Osteocyte (in vitro differentiated cells): ENCODE measurements at regions not wholly inside any gene's neighbourhood (a gene's known extent, or its start where the extent isn't known, plus 50 kb on each side); places are given as distances from the start of the nearest gene placed in this dataset.
A peak's percentile ranks its signal among the peaks of the same experiment; 100 is the strongest.

Experiments used
- DNase-seq: peaks from one replicate; pipeline ENCODE4 v3.0.0; 2021; ENCODE audit warnings: mixed read lengths; ENCODE audit not compliant: unreplicated experiment; ENCODE audit errors: extremely low spot score
- H3K27ac Mint-ChIP-seq: one replicate; pipeline ENCODE4 v1.8.0; 2021; ENCODE audit warnings: mild to moderate bottlenecking, mixed read lengths; ENCODE audit not compliant: unreplicated experiment
- H3K27me3 Mint-ChIP-seq: one replicate; pipeline ENCODE4 v1.8.0; 2021; ENCODE audit warnings: mixed read lengths; ENCODE audit not compliant: unreplicated experiment
- H3K36me3 Mint-ChIP-seq: one replicate; pipeline ENCODE4 v1.8.0; 2021; ENCODE audit warnings: mixed read lengths; ENCODE audit not compliant: unreplicated experiment
- H3K4me1 Mint-ChIP-seq: one replicate; pipeline ENCODE4 v1.8.0; 2021; ENCODE audit warnings: mixed read lengths; ENCODE audit not compliant: unreplicated experiment
- H3K4me3 Mint-ChIP-seq: one replicate; pipeline ENCODE4 v1.8.0; 2021; ENCODE audit warnings: mild to moderate bottlenecking, moderate library complexity, mixed read lengths; ENCODE audit not compliant: unreplicated experiment
- H3K9me3 Mint-ChIP-seq: one replicate; pipeline ENCODE4 v1.8.0; 2021; ENCODE audit warnings: mixed read lengths; ENCODE audit not compliant: unreplicated experiment
- CTCF ChIP-seq: fragments of 200-600 bp; sonication (generic); IDR thresholded peaks from 2 replicates; pipeline ENCODE4 v1.5.0; 2021; ENCODE audit warnings: antibody characterized with exemption, mild to moderate bottlenecking, moderate library complexity

GRCh38 chr22:48434868-48435250, 1392.8 kb downstream of the BRD1 start:
- TF ChIP-seq CTCF: no peak
- Mint-ChIP-seq H3K36me3 (no peaks in the 10 kb centered on the region), H3K4me3 (no peak overlapping the region), H3K4me1 (peaks cover 21% of the 10 kb centered on the region), H3K27ac (no peak overlapping the region), H3K27me3 (no peaks in the 10 kb centered on the region), H3K9me3 (no peaks in the 10 kb centered on the region)
- no peak for DNase-seq

- no peaks in the 10 kb centered on the region for H3K27me3 Mint-ChIP-seq
- no peak for DNase-seq
- TF ChIP-seq CTCF: no peak
- peaks cover 24% of the 10 kb centered on the region for H3K4me1 Mint-ChIP-seq
- no peaks in the 10 kb centered on the region for H3K36me3 Mint-ChIP-seq
- H3K4me3 Mint-ChIP-seq: no peak overlapping the region
- H3K27ac Mint-ChIP-seq: no peak overlapping the region
- H3K9me3 Mint-ChIP-seq: no peaks in the 10 kb centered on the region
Observed at GRCh38 chr22:48434156-48434867, 1393.4 kb downstream of the BRD1 start.

DNA sequence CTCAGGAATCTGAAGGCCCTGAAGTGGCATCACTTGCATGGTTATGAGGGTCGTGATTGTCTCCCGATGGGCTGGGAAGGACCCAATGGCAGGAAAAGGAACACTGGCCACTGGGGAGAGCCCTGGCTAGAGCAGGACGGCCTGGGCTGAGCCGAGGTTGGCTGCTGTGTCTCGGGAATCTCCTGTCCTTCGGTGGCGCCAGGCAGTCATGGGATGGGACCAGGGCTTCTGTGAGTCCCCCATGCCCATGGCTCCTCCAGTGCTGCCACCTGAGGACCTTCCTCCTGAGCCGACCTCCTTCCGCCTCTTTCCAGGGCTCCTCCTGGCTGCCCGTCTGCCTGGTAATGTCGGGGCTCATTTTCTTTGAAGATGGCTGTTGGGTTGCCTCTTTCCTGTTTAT, 1394.0 kb downstream of the BRD1 start:
- H3K27ac Mint-ChIP-seq: no peak overlapping the region
- H3K4me3 Mint-ChIP-seq: no peak overlapping the region
- TF ChIP-seq CTCF: no peak
- peaks cover 31% of the 10 kb centered on the region for H3K4me1 Mint-ChIP-seq
- no peaks in the 10 kb centered on the region for H3K36me3 Mint-ChIP-seq
- no peak for DNase-seq
- no peaks in the 10 kb centered on the region for H3K9me3 Mint-ChIP-seq
- H3K27me3 Mint-ChIP-seq: no peaks in the 10 kb centered on the region

- Mint-ChIP-seq H3K36me3 (no peaks in the 10 kb centered on the region), H3K4me1 (peaks cover 38% of the 10 kb centered on the region), H3K9me3 (no peaks in the 10 kb centered on the region), H3K27me3 (no peaks in the 10 kb centered on the region), H3K4me3 (no peak overlapping the region), H3K27ac (peak overlapping the region; percentile 54)
- no peak for TF ChIP-seq CTCF
- DNase-seq: no peak
Observed at GRCh38 chr22:48432781-48433518, 1394.7 kb downstream of the BRD1 start.

- Mint-ChIP-seq H3K4me3 (no peak overlapping the region), H3K27me3 (no peaks in the 10 kb centered on the region), H3K27ac (no peak overlapping the region), H3K36me3 (no peaks in the 10 kb centered on the region), H3K4me1 (peaks cover 45% of the 10 kb centered on the region), H3K9me3 (no peaks in the 10 kb centered on the region)
- no peak for DNase-seq
- TF ChIP-seq CTCF: no peak
Observed at GRCh38 chr22:48431536-48432315, 1395.9 kb downstream of the BRD1 start.
